ENCODE measurements at regions not wholly inside any gene's neighbourhood (a gene's known extent, or its start where the extent isn't known, plus 50 kb on each side); places are given as distances from the start of the nearest gene placed in this dataset.

DNA sequence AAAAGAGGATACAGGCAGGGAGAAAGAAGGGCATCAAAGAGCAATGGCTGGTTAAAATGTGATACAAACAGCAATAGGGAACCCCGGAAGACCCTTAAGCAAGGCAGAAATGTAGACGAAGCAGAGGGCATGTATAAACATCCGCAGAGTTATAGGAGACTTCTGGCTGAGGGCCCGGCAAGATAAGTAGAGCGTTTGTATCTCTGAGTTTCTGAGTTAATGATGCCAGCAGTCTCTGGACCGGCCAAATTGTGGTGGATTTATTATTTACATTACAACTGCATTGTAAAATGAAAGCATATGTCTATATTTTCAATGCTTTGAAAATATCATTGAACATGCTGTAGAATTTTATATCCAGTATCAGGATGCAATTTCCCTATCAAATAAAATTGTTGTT is 148.0 kb upstream of the KCTD1 start:
- TF ChIP-seq, protein P1, sequence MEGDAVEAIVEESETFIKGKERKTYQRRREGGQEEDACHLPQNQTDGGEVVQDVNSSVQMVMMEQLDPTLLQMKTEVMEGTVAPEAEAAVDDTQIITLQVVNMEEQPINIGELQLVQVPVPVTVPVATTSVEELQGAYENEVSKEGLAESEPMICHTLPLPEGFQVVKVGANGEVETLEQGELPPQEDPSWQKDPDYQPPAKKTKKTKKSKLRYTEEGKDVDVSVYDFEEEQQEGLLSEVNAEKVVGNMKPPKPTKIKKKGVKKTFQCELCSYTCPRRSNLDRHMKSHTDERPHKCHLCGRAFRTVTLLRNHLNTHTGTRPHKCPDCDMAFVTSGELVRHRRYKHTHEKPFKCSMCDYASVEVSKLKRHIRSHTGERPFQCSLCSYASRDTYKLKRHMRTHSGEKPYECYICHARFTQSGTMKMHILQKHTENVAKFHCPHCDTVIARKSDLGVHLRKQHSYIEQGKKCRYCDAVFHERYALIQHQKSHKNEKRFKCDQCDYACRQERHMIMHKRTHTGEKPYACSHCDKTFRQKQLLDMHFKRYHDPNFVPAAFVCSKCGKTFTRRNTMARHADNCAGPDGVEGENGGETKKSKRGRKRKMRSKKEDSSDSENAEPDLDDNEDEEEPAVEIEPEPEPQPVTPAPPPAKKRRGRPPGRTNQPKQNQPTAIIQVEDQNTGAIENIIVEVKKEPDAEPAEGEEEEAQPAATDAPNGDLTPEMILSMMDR (IDR thresholded peaks at IDR 0.05; ENCODE audit: extremely low read depth in 1 of 2, insufficient read depth in 1 of 2, low read depth in 1 of 2, low read length in 2 of 2): no peak
- TF ChIP-seq POLR2A (IDR thresholded peaks at IDR 0.05; ENCODE audit: low read depth, low read length) (no peak), FOS (IDR thresholded peaks at IDR 0.05; ENCODE audit: borderline replicate concordance, insufficient read depth, low read length) (no peak)

Data from endothelial cell of umbilical vein (primary cell).